GM21825 (cell line): ENCODE measurements at regions not wholly inside any gene's neighbourhood (a gene's known extent, or its start where the extent isn't known, plus 50 kb on each side); places are given as distances from the start of the nearest gene placed in this dataset.
"Not testable (repeated sequence)": the region's sequence is repeated elsewhere in the genome, so short reads cannot be mapped to it uniquely, and the experiment has no call there.

Experiments
- ATAC-seq: cut with Tn5 transposase; IDR thresholded peaks from one replicate; pipeline ENCODE4 v1.9.1; 2021; ENCODE audit warnings: mild to moderate bottlenecking, moderate library complexity; ENCODE audit not compliant: unreplicated experiment

DNA sequence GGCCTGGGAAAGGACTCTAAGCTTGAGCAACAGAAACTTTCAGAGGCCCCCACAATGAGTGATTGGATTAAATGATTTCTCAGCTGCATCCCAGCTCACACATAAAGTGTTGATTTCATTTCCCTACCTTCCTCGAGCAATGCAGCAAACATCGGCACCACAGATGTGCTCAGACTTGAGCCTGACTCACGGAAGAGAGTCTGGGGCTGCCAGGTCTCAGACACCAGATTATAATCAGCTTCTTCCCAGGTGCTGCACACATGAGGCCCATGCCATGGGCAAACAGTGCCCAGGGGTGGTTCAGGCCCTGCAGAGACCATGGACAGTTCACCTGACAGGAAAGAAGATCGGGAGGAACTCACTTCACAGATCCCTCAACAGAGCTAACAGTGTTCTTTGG lies 226.6 kb upstream of the TENM4 start:
- ATAC-seq: no peak

DNA sequence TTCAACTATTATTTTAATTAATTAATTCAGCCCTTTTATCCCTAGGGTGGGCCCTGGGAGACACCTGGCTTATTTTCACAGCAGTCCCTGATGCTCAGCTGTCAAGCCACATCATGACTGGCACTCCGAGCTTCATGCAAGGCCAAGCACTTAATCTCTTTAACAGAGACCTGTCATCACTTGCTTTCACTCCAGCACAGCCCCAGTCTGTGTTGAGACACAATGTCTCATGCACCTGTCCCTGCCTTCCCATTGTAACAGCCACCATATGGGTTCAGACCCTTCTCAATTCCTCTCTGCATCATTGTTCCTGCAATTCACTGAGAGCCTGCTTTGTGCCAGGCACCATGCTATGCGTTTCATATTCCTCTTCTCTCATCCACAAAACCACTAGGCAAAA lies 222.2 kb upstream of the TENM4 start:
- ATAC-seq: no peak

DNA sequence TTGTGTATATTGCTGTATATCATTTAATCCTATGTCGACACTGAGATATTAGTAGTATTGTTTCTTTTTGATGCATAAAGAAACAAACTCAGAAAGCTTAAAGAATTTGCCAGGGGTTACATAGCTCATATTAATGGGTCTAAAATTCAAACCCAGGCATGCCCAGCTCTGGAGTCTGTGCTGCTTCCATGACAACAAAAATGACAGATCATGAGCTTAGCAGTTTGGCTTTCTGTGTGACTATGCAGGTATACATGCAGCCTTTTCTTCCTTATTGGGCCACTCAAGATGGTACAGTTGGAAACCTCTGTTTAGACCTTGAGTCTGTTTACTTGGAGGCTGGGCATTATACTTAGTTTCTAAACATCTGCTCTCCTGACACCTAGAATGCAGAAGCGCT lies 220.5 kb upstream of the TENM4 start:
- no peak for ATAC-seq

DNA sequence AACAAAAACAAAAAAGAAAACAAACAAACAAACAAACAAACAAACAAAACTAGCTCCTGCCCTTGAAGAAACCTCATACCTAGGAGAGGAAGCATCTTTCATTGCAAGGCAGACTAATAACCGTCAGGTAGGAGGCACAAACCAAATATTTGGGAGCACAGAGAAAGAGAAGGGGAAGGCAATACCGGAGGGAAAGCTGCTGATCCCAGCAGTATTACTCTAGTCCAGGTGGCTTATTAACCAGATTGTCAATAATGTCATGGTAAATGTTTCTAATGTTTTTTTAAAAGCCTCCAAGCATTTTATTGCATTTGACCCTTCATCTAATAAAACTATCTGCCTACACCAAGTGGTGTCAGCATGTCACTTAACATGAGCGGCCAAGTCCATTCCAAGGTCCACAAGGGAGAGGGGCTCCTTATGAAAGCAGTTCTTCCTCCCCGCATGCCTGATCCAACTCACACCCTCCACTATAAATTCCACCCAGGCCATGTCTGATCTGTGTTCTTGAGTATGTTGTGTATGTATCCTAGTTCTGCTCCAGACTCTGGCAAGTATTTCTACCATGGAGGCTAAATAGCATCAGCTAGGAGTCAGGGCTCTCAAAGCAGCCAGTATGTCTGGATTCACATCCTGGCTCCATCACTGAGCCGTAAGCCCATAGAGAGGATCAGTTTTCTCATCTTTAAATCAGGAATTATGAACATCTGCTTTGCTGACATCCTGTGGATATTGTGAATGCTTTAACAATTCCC lies 208.1 kb upstream of the TENM4 start:
- ATAC-seq: no peak

DNA sequence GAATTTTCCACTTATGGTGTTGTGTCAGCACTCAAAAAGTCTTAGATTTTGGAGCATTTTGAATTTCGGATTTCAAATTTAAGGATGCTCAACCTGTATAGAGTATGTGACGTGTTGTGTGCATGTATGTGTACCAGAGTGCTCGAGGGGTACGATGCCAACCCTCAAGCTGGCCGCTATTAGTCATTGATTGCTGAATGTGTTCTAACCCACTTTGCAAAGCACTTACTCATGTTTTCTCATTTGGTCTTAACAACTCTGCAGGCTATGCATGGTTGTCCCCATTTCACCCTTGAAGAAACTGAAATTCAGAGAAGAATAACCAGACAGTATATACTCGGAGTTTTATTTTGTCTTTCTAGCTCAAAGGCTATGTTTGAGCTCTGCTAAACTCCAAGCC lies 196.4 kb upstream of the TENM4 start:
- ATAC-seq: no peak

DNA sequence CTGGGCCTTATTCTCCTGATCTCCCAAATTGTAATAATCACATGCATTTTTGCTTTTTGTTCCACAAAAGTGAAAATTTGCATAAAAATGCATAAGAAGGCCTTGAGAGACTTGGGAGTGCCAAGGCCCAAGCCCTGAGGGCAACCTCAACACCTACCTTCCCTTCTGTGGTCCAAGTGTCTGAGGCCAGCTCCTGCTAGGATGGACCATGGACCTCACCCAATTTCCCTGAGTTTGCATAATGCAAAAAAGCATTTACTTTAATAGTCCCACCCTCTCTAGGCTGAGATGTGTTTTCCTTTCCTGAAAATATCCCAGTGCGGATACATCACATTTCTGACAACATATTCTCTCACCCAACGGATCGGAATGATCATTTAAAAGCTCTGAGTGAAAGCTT lies 194.1 kb upstream of the TENM4 start:
- ATAC-seq: no peak

DNA sequence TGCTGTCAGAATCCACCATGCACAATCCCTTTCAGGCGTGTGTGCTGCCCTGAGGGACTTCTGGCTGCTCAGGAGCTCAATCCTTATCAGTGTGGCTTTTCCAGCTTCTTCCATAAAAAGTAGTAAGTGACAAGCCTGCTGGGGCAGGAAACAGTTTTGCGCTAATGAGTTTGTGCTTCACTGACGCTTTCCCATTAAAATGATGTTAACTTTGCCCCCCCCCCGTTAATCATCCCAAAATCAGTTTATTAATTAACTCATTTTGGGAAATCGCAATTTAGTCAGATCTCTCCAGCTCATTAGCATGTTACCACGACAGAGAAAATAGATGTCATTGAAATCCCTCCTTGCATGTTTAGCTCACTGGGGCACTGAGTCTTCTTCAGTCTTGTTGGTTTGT lies 186.5 kb upstream of the TENM4 start:
- ATAC-seq: no peak

DNA sequence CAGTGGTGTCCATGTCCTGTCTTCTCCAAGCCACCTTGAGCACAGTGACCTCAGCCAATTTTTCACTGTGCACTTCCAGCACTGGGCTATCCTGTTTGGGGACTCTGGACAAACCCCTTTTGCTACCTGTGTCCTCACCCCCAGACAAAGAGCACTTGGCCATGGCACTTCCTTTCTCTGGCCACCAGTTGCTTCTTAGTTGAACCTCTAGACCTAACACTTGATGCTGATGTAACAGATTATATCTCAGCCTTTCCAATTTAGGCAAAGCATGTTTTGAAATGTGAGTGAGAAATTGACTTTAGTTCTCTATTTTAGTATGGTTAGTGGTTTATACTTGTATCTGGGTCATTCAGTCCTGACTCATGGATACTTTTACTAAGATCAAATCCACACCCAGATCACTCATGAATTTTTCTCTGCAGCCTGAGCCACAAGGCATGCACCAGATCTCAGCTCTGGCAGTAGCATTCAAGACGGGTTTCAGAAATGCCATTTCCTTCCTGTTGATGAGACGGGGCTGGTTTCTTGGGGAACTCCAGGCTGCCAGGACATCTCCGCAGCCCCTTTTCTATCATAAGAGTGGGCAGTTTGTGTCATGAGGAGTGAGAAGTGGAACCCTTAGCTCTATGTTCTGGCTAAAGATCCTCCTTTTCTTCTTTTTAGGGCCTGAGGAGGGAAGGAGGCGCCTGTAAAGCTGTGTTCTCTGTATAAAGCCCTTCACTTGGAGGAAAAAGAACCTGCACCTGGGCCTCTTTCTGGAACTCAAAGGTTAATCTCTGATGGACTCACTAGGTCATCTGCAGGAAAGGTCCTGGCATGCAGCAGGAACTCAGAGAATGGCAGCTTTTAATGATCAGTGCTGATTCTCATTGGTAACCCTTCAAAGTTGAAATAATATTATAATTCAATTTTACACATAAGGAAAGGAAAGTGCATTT lies 185.6 kb upstream of the TENM4 start:
- no peak for ATAC-seq

DNA sequence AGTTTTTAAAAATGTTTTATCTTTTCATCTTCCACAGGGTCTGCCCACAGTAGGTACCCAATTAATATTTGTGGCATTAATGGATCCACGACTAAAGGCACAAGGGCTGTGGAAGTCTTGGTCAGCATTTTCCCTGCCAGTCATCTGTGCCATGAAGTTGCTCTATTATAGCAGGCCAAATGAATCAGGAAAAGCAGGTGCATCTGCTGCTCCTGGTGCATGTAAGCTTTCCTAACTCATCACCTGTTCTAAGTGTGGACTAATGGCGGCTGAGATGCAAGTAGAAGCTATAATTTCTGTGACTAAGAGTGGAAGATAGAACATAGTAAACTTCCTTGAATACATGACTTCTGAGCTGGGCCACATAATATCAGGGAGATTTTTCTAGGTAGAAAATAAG lies 182.5 kb upstream of the TENM4 start:
- no peak for ATAC-seq

DNA sequence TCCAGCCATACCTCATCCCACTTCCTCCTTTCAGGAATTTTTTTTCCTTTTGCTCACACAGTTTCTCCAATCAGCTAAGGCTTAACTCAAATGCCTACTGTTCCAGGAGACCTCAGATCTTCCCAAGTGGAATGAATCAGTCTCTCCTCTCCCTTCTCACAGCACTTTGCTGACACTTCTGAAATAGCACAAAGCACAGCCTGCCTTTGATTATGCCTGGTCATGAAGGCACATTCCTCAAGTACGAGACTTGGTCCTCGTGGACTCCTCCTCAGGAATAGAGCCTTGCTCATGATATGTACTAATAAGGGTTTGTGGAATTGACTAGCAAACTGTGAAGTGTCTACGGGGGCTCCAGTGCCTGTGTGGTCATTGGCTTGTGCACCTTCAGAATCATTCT lies 176.7 kb upstream of the TENM4 start:
- no peak for ATAC-seq

DNA sequence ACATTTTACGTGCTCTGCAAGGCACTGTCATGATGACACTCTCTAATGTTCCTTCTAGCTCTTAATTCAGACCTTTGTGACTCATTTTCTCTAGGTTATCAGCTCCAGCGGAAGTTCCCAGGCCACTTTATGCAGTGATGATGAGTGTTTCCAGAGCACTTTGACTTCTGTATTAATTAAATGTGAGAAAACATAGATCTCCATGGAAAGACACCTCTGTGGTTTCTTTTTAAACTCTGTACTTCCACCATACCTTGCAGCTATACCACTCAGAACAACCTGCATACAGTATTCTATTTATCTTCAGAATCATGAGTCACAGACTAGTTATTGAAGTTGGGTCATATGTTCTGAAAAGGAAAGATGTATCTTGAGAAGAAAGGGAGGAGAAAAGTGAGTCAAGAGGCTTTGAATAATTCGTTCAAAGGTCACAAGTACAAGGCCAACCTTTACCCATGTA lies 175.6 kb upstream of the TENM4 start:
- no peak for ATAC-seq

DNA sequence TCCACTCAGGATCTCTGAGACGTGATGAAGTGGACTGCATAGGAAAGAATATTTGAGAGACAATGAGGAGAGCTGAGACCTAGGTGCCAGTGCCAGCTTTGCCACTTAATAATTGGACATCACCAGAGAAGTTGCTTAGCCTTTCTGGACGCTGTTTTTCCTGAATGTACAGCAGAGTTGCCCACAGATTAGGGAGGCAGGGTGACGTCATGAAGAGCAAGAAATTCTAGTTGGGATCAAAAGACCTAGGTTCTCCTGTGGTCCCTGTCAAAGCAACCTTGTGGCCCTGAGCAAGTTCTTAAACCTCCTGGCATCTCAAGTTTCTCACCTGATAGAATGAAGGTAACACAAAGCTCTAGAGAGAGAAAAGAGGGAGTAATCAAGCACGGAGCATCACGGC lies 174.6 kb upstream of the TENM4 start:
- no peak for ATAC-seq

DNA sequence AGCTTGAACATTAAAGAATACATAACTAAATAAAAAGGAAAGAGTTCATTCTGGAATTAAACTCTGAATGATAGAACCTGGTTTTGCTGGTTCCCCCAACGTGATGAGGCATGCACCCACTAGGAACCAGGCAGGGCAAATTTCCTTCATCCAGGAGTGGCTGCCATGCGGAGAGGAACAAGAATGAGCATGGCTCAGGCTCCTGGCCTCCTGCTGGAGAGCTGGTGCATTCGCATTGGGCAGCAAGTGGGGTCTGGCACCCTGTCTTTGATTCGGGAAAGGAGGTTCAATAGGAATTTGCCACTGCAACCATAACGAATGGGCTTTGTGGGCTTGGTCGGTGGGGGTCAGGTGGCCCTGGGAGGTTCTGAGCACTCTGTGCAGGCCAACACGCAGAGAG lies 169.8 kb upstream of the TENM4 start:
- no peak for ATAC-seq

DNA sequence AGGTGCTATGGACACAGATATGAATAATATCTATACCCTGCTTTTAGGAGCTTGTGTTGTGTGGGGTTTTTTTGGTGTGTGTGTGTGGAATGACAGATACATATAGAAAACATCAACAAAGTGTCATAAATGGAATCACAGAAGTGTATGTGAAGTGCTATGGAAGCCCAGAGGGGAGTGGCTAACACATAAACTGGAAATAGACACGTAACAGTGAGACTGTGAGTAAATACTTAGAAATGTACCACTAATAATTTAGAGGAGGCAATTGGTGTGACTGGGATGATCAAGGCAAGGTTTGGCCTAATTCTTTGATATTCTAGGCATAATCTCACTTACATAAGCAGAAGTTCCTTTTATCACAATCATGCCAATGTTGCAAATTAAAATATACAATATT lies 169.3 kb upstream of the TENM4 start:
- no peak for ATAC-seq

DNA sequence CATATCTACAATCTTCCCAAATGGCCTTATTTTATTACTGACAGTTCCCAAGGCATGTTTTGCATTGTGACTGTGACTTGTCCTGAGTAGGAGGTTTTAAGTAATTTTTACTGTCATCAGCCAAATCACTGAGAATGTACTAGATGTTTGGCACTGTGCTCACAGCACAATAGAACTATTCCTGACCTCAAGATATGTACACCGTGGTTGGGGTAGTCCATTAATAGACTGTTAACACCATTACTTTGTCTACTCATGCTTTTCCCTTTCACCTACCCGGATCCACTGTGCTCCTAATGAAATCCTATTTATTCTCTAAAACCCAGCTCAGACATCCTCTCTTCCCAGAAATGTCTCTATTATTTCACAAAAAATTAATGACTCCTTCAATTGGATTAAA lies 168.7 kb upstream of the TENM4 start:
- ATAC-seq: no peak

DNA sequence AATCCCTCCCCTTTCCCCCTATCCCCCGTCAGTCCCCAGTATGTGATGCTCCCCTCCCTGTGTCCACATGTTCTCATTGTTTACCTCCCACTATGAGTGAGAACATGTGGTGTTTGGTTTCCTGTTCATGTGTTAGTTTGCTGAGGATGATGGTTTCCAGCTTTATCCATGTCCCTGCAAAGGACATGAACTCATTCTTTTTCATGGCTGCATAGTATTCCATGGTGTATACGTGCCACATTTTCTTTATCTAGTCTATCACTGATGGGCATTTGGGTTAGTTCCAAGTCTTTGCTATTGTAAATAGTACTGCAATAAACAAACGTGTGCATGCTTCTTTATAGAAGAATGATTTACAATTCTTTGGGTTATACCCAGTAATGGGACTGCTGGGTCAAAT lies 165.6 kb upstream of the TENM4 start:
- ATAC-seq: not testable (repeated sequence)

DNA sequence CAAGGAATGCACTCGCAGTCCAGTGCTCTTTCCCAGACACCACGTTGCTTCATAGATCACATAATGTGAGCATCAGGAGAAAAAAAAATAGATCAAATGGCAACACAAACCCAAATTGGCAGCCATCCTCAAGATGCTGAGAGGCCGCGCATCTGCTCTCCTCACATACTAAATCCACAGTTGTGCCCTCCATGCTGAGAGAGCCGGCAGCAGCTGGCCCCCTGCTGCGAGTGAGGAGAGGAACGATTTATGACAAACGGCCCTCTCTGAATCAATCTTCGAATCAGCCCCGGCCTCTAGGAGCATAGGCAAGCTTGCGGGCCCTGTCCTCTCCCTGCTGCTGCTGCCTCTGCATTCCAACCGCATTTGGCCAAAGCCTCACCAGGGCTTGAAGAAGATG lies 159.9 kb upstream of the TENM4 start:
- no peak for ATAC-seq

DNA sequence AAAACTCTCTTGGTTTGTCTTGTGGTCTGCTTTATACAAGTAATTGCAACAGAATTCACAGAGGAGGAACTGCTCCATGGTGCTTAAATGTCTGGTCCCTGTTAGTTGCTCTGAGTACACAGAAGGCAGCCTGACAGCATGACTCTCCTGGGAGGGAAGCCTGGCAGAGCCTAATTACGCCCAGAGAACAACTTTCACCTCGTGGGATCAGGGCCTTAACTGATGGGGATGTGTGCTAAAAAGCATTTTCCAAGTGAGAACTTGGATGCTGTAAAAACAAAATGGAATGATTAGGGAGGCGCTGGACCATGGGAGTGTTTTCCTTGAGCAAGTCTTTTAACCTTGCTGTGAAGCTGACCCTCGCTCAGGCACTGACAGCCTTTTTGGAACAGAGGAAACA lies 154.0 kb upstream of the TENM4 start:
- no peak for ATAC-seq

DNA sequence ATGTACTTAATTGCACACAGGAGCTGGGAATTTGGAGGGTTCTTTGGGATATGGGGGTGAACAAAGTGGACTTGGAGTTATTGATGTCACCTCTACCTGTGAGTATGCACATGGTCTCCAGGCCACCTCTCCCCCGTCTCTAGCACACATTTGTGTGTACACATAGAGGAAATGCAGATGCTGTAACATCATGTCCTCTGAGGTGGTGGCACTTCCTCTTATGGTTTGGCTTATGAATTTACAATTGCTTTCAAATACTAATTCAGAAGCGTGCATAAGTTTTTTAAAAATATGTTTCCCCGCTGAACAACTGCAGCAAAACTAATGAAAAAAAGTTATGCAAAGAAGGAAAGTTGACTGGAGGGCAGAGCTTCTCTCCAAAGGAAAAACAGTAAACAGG lies 152.0 kb upstream of the TENM4 start:
- no peak for ATAC-seq

DNA sequence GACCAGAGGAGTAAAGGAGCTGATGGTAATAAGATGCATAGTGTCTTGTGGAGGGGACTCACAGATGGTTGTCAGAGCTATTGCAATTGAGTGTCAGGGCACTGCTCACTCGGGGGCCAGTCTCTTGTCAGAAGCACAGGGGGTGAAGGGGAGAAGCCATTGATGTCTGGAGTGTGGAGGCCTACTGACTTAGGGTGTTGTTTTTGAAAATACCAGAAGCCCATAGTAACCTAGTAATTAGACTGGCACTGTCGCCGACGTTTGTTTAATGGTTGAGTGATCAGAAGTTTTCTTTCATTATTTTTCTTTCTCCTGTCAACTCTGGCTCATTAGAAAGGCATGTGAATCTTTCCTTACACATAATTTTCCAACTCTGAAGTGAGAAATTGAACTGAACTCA lies 151.6 kb upstream of the TENM4 start:
- ATAC-seq: no peak

DNA sequence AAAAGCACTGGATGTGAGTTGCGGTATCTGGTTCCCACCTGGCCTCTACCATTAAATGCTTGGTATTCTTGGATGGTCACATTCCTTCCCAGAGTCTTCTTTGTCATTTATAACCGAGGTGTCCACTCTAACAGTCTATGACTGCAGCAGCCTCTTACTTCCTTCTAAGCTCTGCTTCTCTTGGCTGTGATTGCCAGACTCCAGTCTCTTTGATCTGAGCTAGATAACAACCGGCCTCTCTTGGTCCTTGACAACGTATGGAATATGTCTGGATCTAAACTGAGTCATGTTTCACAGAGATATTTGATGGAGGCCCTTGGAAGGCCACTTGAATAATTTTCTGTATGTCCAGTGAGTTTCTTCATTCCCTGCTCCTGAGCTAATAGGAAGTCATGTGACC lies 141.6 kb upstream of the TENM4 start:
- no peak for ATAC-seq

DNA sequence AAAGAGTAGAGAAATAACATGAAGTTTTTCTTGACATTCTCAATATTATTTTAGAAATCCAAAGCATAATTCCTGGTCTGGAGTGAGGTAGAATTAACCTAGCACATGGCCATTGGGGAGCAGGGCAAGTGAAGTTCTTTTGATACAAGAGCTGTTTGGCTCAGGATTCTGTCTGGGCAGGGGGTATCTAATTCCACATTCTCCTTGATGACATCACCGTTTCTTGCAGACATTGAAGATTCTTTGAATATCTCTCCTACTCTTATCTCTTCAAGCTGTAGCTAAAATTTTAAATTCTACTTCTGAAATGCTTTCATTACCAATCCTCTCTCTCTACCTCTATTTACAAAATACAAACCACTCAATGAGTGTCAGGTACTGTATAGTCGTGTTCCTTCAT lies 138.2 kb upstream of the TENM4 start:
- no peak for ATAC-seq
